ENCODE measurements at regions not wholly inside any gene's neighbourhood (a gene's known extent, or its start where the extent isn't known, plus 50 kb on each side); places are given as distances from the start of the nearest gene placed in this dataset.
A peak's percentile ranks its signal among the peaks of the same experiment; 100 is the strongest.

DNA sequence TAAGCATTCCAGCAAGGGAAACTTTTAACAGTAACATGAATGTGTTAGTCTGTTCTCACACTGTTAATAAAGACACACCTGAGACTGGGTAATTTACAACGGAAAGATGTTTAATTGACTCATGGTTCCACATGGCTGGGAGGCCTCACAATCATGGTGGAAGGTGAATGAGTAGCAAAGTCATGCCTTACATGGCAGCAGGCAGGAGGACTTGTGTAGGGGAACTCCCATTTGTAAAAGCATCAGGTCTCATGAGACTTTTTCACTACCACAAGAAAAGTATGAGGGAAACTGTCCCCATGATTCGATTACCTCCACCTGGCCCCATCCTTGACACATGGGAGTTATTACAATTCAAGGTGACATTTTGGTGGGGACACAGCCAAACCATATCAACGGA lies 168.3 kb downstream of the PAH start:
- H3K4me3 ChIP-seq (ENCODE audit: low read depth, low read length) = no peak overlapping the region
- TF ChIP-seq, protein P1, sequence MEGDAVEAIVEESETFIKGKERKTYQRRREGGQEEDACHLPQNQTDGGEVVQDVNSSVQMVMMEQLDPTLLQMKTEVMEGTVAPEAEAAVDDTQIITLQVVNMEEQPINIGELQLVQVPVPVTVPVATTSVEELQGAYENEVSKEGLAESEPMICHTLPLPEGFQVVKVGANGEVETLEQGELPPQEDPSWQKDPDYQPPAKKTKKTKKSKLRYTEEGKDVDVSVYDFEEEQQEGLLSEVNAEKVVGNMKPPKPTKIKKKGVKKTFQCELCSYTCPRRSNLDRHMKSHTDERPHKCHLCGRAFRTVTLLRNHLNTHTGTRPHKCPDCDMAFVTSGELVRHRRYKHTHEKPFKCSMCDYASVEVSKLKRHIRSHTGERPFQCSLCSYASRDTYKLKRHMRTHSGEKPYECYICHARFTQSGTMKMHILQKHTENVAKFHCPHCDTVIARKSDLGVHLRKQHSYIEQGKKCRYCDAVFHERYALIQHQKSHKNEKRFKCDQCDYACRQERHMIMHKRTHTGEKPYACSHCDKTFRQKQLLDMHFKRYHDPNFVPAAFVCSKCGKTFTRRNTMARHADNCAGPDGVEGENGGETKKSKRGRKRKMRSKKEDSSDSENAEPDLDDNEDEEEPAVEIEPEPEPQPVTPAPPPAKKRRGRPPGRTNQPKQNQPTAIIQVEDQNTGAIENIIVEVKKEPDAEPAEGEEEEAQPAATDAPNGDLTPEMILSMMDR (IDR thresholded peaks at IDR 0.05; ENCODE audit: low read depth, low read length, missing control alignments) = no peak
- no peak for DNase-seq (ENCODE audit: low read depth)

GRCh38 chr12:102746963-102747362 lies 170.1 kb downstream of the PAH start:
- H3K4me3 ChIP-seq (ENCODE audit: low read depth, low read length) = no peak overlapping the region
- TF ChIP-seq, protein P1 (IDR thresholded peaks at IDR 0.05; ENCODE audit: low read depth, low read length, missing control alignments) = no peak
- no peak for DNase-seq (ENCODE audit: low read depth)

GRCh38 chr12:102745971-102746600 lies 171.0 kb downstream of the PAH start:
- TF ChIP-seq, protein P1 (IDR thresholded peaks at IDR 0.05; ENCODE audit: low read depth, low read length, missing control alignments) = no peak
- H3K4me3 ChIP-seq (ENCODE audit: low read depth, low read length) = no peak overlapping the region
- no peak for DNase-seq (ENCODE audit: low read depth)

DNA sequence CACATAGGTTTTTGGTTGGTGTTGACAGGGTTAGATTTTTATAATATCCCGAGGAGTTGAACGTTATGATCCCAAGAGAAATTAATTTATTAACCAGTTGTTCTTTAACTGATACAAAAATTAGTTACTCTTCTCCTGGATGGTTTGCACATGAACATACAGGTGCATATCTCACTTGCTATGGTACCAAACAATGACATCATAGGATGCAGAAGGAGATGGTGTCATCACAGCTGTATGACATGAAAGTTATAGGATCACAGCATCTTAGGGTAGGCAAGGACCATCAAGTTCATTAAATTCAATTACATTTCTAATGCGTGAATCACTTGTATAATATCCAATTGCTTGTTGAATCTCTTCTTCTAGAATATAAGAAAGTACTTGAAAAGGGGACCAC lies 175.8 kb downstream of the PAH start:
- H3K4me3 ChIP-seq (ENCODE audit: low read depth, low read length) = no peak overlapping the region
- TF ChIP-seq, protein P1 (IDR thresholded peaks at IDR 0.05; ENCODE audit: low read depth, low read length, missing control alignments) = no peak
- DNase-seq (ENCODE audit: low read depth) = no peak

- no peak overlapping the region for H3K4me3 ChIP-seq (ENCODE audit: low read depth, low read length)
- no peak for DNase-seq (ENCODE audit: low read depth)
- TF ChIP-seq, protein P1 (IDR thresholded peaks at IDR 0.05; ENCODE audit: low read depth, low read length, missing control alignments) = peak; percentile 29
Observed at GRCh38 chr12:102740141-102740955, 176.7 kb downstream of the PAH start.

DNA sequence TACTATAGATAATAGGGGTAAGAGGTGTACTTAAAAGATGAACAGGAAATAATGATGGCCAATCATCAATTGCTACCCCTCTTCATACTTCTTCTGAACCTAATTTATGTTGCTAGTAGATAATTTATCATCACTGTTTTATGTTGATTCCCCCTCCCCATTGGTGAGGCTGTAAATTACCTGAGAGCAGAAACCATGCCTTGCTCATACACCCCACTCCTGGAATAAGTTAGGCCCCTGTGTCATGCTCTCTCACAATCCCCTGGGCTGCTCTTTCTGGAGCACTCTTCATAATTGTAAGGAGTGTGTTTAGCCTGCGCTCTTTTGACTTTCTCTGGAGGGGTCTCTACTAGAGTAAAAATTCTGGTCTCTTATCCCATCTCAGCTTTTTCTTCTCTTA lies 180.7 kb downstream of the PAH start:
- no peak overlapping the region for H3K4me3 ChIP-seq (ENCODE audit: low read depth, low read length)
- TF ChIP-seq, protein P1 (IDR thresholded peaks at IDR 0.05; ENCODE audit: low read depth, low read length, missing control alignments) = no peak
- DNase-seq (ENCODE audit: low read depth) = no peak
